Stimulated activated CD4-positive, alpha-beta T cell treated with anti-CD3 and anti-CD28 coated beads, Interleukin-1b, Interleukin-23, amount 100 ng/mL, for 48 hours (primary cell): ENCODE measurements at regions not wholly inside any gene's neighbourhood (a gene's known extent, or its start where the extent isn't known, plus 50 kb on each side); places are given as distances from the start of the nearest gene placed in this dataset.

Experiments
- DNase-seq: peaks from one replicate; pipeline ENCODE4 v3.0.0-alpha.2; 2020

DNA sequence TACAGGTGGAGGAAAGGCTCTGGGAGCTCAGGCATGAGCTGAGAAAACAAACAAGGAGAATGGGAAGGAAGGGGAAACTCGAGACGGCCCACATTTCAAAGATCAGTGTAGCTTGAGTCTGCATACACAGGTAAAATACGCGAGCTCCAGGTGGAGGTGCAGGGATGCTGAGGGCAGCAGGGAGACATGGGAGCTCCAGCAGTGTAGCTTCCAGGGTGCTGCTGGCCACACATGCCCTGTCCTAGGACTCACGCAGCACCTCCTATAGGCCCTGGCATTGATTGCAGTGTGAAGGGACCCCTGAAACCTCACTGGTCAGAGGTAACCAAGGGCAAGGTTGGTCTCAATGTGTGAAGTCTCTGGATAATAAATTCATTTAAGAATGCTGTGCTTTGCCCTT, 362.8 kb upstream of the HS6ST1 start:
- DNase-seq, result no peak

GRCh38 chr2:128682266-128682665, 363.6 kb upstream of the HS6ST1 start:
- DNase-seq, result no peak

GRCh38 chr2:128682729-128683284, 364.1 kb upstream of the HS6ST1 start:
- no peak for DNase-seq

DNA sequence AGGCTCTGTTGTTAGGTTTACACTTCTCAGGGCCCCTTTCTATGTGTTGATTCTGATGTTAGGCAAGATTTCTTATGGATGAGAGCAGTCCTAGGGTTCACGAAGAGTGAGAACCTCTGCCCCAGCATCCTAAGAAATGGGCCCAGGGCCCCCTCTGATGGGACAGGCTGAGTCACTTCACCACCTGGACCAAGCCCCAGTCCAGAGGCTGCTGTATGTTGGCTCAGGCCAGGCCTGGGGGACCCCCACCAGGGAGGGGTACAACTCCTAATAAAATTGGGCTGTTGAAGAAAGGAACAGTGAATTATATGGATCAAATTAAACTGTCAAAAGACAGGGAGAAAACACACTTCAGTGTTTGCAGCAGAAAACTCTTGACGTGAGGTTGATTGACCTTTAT, 365.9 kb upstream of the HS6ST1 start:
- no peak for DNase-seq

DNA sequence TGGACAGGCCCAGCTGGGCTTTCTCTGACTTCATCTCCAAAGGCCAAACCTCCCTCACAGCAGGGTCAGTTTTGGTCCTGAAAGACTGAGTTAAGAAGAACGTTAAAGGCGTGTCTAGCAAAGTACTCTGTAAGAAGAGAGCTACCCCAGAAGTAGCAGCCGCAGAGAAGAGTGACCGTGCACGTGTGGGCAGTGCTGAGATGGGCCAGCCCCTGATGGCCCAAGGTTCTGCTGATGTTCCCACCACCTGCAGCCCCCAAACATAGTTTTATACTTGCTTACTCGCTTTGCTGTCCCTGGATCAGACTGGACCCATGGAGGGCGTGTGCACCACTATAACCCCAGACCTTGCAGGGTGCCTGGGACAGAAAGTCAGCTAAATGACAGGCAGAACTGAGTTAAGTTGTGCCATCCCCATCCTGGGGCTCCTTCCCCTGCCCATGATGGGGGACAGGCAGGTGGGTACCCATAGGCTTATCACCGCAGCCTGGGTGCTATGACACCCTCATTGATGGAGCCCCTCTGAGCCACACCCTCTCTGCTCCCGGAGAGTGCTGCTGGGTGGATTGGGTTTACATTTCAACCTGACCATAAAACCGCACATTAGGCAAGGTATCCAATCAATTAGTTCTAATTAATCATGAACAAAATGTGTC, 367.3 kb upstream of the HS6ST1 start:
- DNase-seq, result no peak

DNA sequence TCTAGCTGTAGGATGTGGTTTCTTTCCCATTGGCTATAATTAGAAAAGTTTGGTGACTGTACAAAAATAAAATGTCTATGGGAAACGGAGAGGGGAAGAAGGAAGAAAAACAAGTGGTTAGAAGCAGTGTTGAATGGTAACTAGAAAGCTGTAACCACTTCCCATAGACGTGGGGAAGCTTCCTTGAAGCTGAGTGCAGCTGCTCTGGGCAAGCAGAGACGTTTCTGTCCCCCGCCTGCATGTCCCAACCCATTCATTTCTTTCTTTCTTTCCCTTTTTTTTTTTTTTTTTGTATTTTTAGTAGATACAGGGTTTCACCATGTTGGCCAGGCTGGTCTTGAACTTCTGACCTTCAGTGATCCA, 367.8 kb upstream of the HS6ST1 start:
- no peak for DNase-seq

DNA sequence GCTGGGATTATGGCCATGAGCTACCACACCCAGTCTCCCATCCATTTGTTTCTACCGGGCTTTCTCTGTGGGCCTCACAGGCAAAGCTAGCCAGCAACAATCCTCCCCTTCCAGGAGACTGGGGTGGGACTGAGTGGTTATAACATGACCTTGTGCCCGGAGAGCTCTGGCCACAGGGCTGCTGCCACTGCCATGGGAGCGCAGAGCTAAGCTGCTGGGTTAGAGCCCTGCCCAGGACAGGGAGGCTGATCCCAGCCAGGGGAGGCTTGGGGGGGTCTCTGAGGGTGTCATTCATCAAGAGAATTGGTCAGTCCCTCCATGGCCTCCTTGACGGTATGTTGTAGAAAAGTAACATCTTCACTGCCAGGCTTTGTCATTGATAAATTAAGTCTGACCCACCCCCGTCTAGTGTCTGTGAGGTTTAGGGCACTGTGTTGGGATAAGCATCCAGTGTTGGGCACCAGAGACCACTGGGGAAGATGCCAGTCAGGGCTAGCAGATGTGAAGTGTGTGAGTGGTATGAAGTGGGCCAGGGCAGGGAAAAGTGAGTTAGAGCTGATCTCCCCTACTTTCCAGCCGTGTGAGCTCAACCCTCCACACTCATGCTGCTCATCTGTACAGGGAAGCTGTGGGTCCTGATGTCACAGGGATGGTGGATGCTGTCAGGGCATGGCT, 368.4 kb upstream of the HS6ST1 start:
- no peak for DNase-seq

DNA sequence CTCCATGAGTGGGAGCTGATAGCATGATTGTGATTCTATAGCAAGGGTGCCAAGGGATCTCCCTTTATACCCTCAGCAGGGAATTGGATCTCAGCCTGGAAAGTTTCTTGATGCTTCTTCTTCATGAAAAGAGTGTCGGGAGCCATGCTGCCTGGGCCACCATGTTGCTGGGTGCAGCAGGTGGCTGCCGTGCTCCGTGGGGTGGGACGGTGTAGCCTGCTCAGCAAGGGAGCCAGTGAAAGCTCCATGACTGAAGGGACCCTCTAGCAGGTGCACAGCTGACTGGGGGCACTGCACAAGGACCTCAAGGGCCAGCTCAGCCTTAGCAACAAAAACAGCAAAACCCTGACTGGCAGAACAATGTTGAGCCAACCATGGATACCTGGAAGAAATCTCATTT, 368.9 kb upstream of the HS6ST1 start:
- DNase-seq, result no peak

DNA sequence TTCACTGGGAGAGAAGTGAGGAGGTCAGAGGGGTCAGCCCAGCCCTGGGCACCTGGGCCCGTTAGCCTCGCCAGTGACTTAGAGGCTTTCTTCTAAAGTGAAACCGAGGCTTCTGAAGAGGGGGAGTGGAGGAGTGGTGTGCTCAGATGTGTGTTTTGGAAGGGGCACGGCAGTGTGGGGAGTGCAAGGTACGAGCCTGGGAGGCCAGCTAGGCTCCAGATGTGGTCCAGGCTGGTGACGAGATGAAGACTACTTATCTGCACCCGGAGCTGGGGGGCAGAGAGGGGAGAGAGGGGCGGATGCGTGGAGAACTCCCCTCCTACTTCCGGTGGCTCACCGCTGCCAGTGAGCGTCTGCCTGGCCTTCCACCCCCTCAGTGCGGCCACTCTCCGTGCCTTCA, 371.3 kb upstream of the HS6ST1 start:
- DNase-seq, result no peak

GRCh38 chr2:128690431-128690830, 371.8 kb upstream of the HS6ST1 start:
- DNase-seq, result no peak

GRCh38 chr2:128690869-128691268, 372.2 kb upstream of the HS6ST1 start:
- DNase-seq, result no peak

- no peak for DNase-seq
These were observed 372.9 kb upstream of the HS6ST1 start for GRCh38 chr2:128691526-128691925.

DNA sequence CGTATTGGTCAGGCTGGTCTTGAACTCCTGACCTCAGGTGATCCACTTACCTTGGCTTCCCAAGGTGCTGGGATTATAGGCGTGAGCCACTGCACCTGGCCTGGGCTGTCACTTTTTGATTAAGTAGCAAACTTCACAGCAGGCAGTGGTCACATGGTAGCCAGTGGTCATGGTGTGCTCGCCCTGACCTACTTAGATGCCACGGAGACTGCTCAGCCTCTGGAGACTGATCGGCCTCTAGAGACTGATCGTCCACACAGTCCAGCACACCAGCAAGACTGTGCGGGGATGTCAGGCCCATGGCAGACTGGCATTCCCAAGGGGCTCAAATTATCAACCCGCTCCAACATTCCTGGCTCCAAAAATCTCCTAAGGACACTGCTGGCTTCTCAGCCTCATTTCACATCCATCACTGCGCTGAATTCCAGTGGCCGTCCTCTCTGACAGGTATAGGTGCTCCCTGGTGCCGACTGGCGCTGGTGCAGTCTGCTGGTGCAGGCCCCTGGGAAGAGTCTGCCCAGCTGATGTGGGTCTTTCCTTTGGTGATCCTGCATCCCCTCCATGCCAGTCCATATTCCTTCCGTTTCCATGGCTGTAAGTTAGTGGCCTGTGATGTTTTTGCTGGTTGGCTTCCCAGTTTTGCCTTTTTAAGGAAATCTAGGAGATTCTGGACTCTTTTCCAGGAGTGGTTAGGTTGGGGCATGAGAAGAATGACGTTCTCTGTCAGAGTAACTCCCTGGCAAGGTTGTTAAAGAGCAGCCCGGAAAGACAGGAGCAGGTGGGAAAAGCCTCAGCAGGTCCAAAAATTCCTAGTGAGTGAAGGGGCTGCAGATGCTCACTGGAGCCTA, 374.5 kb upstream of the HS6ST1 start:
- no peak for DNase-seq

- no peak for DNase-seq
These were observed 375.0 kb upstream of the HS6ST1 start for GRCh38 chr2:128693743-128694029.

- no peak for DNase-seq
These were observed 377.1 kb upstream of the HS6ST1 start for GRCh38 chr2:128695646-128696220.

- DNase-seq, result no peak
These were observed 377.8 kb upstream of the HS6ST1 start for GRCh38 chr2:128696421-128696820.

DNA sequence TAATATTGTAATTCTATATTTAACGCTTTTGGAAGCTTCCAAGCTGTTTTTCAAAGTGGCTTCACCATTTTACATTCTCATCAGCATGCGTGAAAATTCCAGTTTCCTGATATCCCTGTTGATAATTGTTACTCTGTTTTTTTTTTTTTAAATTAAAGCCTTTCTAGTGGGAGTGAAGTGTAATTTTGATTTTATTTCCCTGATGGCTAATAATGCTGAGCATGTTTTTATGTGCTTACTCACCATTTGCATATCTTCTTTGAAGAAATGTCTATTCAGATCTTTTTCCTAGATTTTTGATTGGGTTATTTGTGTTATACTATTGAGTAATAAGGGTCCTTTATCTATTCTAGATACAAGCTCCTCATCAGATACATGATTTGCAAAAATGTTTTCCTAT, 382.8 kb upstream of the HS6ST1 start:
- no peak for DNase-seq

- no peak for DNase-seq
These were observed 383.9 kb upstream of the HS6ST1 start for GRCh38 chr2:128702616-128703015.

- DNase-seq, result no peak
These were observed 389.6 kb upstream of the HS6ST1 start for GRCh38 chr2:128708106-128708816.

GRCh38 chr2:128710242-128710641, 391.6 kb upstream of the HS6ST1 start:
- DNase-seq, result no peak

DNA sequence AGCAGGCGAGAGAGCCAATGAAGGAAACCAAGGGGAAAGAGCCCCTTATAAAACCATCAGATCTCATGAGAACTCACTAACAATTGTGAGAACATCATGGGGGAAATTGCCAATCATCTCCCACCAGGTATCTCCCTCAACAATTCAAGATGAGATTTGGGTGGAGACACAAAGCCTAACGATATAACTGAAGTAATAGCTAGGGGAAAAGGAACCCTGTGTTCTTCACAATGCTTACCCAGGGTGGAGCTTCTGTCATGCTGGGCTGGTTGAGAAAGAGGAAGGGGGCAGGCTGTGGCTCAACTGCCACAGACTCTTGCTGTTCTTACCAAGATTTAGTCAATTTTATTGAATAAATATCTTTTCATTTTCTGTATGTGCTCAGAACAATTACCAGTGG, 392.1 kb upstream of the HS6ST1 start:
- DNase-seq, result no peak

GRCh38 chr2:128714285-128714684, 395.6 kb upstream of the HS6ST1 start:
- DNase-seq, result no peak

GRCh38 chr2:128714851-128715312, 396.2 kb upstream of the HS6ST1 start:
- DNase-seq, result no peak
